Coronary artery (tissue), 2 donors: ENCODE measurements at regions not wholly inside any gene's neighbourhood (a gene's known extent, or its start where the extent isn't known, plus 50 kb on each side); places are given as distances from the start of the nearest gene placed in this dataset.

Experiments used
- DNase-seq: peaks from one replicate; pipeline ENCODE4 v3.0.0-alpha.2; 2017; ENCODE audit warnings: low spot score
- H3K27ac ChIP-seq, 2 donors: fragments of 200-600 bp; sonication (generic); one replicate each; pipeline ENCODE4 v1.5.1; 2016 to 2019
- H3K4me3 ChIP-seq: fragments of 200-600 bp; sonication (generic); 2 replicates; pipeline ENCODE4 v1.5.1; 2016; ENCODE audit warnings: mild to moderate bottlenecking, moderate library complexity
- TF ChIP-seq, protein P1 (sequence below): fragments of 200-600 bp; sonication (generic); IDR thresholded peaks from one replicate; pipeline ENCODE4 v1.5.1; 2019; ENCODE audit warnings: antibody characterized with exemption

DNA sequence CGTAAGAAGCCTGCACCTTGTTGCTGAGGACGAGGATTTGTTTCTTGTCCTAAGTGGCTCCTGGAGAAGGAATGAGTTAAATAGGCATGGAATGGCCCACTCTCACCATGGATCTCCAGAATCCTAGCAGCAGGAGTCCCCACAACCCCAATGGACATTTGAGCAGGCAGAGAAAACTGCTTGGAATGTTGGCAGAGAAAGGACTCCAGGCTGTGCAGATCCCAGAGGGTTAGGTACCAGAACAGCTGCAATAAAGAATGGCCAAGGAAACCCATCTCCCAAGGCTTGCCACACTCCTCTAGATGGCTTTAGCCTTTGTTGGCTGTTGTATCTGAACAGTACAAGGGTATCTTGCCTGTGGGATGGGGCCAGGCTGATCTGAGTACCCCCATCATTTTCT lies 1415.7 kb upstream of the ADGRB3 start:
- DNase-seq, result no peak
- Histone ChIP-seq H3K27ac (no peak overlapping the region), H3K4me3 (no peak overlapping the region)
- TF ChIP-seq, protein P1, sequence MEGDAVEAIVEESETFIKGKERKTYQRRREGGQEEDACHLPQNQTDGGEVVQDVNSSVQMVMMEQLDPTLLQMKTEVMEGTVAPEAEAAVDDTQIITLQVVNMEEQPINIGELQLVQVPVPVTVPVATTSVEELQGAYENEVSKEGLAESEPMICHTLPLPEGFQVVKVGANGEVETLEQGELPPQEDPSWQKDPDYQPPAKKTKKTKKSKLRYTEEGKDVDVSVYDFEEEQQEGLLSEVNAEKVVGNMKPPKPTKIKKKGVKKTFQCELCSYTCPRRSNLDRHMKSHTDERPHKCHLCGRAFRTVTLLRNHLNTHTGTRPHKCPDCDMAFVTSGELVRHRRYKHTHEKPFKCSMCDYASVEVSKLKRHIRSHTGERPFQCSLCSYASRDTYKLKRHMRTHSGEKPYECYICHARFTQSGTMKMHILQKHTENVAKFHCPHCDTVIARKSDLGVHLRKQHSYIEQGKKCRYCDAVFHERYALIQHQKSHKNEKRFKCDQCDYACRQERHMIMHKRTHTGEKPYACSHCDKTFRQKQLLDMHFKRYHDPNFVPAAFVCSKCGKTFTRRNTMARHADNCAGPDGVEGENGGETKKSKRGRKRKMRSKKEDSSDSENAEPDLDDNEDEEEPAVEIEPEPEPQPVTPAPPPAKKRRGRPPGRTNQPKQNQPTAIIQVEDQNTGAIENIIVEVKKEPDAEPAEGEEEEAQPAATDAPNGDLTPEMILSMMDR, result no peak

DNA sequence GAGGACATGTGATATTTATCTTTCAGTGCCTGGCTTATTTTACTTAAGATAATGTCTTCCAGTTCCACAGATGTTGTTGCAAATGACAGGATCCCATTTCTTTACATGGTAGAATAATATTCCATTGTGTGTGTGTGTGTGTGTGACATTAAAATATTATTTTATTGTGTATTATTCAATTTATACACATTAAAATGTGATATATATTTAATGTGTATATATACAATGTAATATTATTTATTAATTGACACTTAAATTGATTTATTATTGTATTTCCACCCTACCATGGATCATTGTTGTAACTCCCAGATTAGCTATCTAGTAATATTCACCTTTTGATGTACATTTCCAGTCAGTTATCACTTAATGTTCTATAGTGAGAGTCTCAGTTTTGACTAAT lies 1422.5 kb upstream of the ADGRB3 start:
- DNase-seq, result no peak
- no peak overlapping the region for H3K4me3 ChIP-seq
- TF ChIP-seq, protein P1, result no peak
- no peak overlapping the region for H3K27ac ChIP-seq

DNA sequence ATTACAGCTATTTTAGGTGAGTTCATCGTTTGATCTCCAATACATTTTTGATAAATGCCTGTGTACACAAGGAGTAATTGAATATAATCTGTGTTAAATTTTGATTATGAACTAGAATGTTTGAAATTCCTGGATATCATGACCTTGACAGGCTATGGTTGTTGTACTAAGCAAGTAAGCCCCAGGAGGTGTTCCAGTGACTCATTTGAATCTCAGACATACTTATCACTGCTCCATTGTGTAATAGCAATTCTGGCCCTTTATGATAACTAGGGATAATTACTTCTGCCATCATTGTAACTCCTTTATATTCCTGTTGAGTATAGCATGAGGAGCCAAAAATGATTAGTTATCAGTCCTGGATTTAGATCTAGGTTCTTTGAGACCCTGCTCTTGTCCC lies 1424.6 kb upstream of the ADGRB3 start:
- TF ChIP-seq, protein P1, result no peak

DNA sequence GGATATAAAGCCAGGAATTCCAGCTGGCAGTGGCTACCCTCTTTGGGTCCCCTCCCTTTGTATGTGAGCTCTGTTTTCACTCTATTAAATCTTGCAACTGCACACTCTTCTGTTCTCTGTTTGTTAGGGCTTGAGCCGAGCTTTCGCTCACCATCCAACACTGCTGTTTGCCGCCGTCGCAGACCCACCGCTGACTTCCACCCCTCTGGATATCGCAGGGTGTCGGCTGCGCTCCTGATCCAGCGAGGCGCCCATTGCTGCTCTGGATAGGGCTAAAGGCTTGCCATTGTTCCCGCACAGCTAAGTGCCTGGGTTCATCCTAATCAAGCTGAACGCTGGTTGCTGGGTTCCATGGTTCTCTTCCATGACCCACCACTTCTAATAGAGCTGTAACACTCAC lies 1433.5 kb upstream of the ADGRB3 start:
- no peak overlapping the region for H3K27ac ChIP-seq
- DNase-seq, result no peak
- H3K4me3 ChIP-seq, result no peak overlapping the region
- TF ChIP-seq, protein P1, result no peak

More for the DNA sequence above, 1424.6 kb upstream of the ADGRB3 start:
- no peak for DNase-seq
- no peak overlapping the region for H3K4me3 ChIP-seq
- H3K27ac ChIP-seq, result no peak overlapping the region

DNA sequence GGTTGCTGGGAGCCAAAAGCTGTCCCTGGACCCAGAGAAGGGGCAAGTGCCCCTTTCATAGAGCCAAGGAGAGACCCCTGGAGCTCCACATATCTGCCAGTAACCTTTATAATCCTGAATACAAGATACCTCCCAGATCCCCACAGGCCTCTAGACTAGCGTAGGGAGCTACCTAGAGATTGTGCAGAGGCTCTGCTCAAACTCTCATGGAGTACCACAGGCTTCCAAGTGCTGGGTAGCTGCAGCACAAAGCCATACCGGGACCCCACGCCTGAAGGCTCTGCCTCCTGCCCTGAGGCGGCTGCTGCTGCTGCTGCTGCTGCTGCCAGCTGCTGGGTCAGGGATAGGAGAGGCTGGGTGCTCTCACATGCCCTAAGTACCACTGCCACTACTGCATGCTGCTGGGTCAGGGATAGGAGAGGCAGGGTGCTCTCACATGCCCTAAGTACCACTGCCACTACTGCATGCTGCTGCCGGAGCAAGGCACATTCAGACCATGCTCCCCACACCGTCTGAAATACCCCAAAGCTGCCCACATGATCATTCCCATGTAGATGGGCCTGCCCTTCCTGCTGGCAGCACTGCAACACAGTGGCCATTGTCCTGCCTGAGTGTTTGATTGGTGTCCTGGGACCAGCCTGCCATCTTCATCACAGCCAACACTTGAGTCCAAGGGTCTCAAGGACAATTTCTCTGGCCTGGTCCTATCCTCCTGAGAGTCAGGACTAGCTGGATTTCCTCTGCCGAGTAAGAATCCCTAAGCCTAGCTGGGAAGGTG lies 1434.3 kb upstream of the ADGRB3 start:
- H3K27ac ChIP-seq, result no peak overlapping the region
- no peak for DNase-seq
- no peak overlapping the region for H3K4me3 ChIP-seq
- TF ChIP-seq, protein P1, result no peak

DNA sequence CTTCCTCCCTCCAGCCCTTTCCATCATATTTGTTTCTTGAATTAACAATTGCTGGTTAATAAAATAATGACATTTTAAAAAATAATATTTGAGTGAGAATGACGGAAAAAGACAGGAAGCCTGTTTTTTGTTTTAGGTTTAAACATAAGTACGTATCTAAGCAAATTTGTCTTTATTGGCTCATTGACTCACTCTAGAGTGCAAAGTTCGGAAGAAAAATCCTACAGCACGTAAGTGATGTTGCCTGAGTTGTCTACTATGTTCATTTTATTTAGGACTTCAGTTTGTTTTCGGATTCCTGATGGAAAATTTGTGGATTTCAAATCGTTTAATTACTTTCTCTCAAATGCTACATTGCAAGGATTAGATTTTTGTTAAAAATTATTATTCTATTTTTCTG lies 1435.7 kb upstream of the ADGRB3 start:
- TF ChIP-seq, protein P1, result no peak
- no peak overlapping the region for H3K27ac ChIP-seq
- DNase-seq, result no peak
- no peak overlapping the region for H3K4me3 ChIP-seq

DNA sequence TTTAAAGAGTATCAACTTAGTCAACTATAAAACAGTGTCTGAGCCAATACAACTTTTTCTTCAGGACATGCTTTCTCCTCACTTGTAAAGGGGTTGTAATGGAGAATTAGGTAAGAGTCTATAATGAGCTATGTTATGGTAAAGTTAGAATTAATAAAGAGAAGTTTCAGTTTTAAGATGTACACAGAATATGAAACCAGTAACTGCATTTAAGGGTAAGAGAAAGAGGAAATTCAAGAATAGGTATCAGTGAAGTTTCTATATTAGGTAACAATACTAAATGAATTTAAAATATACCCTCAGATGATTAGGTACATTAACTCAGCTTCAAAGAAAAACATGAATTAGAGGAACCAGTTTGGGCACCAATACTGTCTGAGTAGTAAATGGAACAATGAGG lies 1444.3 kb upstream of the ADGRB3 start:
- no peak for DNase-seq
- Histone ChIP-seq H3K4me3 (no peak overlapping the region), H3K27ac (no peak overlapping the region)
- TF ChIP-seq, protein P1, result no peak
